ENCODE measurements at regions not wholly inside any gene's neighbourhood (a gene's known extent, or its start where the extent isn't known, plus 50 kb on each side); places are given as distances from the start of the nearest gene placed in this dataset.

DNA sequence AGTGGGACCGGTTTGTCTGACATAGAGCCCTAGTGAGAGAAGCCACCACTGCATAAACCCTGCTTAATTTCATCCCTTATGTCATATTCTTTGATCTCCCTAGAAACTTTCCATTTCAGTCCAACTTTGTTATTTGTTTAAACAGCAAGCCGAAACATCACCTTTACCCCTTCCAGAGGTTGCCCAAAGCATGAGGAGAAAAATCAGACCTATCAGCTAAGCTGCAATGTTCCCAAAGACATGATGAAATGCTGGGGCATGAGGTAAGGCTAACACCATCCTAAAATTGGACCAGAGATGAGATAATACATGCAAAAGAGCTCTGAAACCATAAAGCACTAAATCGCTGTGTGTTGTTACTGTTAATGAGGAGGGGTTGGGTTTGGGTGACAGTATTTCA is 447.9 kb upstream of the ACVR2A start:
- no peak for DNase-seq

DNA sequence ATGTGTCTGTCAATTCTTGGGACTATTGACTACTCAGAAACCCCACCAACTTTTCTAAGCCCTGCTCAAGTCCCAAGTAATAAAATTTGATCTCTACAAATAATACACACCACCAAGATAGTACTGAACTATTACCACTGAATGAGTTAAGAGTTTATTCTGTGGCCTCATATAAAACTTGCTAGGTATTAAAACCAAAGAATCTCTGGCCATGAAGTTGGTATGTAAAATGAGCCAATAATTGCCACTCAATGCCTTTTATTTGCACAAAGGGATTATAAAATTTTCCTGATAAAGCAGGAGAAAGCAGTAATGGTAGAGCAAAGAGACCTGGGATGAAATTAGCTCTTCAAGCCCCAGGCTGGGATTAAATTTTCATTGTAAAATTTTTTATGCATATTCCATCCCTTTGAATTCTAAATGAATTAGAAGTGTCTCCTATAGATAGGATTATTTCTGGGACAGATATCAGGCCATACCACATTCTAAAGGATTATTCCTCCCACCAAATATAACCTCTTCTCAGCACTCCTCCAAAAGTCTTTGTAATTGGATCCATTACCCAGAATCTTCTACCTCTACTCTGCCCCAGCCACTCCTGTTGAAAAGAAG is 450.5 kb upstream of the ACVR2A start:
- no peak for DNase-seq

DNA sequence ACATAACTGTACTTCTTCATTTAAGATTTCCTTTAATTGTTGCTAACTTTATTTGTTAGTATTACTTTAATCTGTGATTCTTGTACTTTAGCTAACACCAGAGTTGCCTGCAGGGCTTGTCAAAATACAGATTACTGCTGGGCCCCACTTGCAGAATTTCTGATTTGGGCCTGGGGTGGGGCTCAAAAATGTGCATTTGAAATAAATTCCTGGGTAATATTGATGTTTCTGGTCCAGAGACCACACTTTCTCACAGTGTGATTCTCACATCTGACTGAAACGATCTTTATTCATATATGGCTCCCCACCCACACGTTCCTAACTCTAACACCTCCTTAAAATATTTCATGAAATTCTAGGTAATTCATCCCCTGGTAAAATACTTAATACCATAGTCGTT is 452.6 kb upstream of the ACVR2A start:
- no peak for DNase-seq

DNA sequence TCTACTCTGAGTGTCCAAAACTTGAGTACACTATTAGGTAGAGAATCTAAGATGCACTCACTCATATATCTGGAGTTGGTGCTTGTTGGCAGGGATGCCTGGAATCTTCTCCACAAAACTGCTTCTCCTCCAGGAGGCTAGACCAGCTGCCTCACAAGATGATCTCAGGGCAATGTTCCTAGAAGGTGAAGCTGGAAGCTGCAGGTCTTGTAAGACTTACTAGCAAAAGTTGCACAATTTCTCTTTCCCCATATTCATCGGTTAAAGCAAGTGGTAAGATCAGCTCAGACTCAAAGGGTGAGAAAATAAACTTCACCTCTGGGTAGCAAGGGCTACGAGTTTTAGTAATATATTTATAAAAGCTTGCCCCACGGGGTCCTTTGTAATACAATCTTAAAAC is 454.4 kb upstream of the ACVR2A start:
- DNase-seq: no peak

DNA sequence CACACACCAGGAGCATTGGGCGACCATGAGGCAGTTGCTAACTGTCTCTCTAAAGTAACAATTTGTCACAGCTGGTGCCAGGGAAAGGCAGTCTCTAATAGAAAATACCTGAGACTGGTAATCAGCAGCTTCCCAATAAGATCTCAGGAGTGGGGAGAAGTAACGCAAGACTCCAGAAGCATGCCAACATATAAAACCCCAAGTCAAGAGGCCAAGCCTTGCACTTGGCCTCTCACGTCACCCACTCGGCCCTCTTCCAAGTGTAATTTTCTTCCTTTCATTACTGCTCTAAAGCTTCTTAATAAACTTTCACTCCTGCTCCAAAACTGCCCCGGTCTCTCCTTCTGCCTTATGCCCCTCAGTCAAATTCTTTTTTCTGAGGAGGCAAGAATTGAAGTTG is 455.6 kb upstream of the ACVR2A start:
- DNase-seq: no peak

- no peak for DNase-seq
These were observed 456.6 kb upstream of the ACVR2A start for GRCh38 chr2:147388217-147388616.

DNA sequence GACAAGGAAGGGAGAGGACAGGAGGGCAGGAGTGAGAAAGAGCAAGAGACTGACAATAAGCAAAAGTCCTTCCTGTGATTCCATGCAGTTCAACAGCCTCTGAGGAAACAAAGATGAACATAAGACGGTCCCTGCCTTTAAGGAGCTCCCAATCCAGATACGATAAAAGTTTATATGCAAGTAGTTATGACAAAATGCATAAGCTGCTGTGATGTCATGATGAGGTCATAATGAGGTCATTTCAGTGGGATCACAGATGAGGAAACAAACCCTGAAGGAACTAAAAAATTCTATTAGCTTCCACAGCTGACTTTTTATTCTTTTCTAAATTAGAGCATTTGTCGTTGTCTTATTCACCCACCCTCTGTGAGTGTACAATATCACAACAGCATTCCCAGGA is 458.5 kb upstream of the ACVR2A start:
- no peak for DNase-seq

GRCh38 chr2:147385600-147385999 is 459.2 kb upstream of the ACVR2A start:
- no peak for DNase-seq

DNA sequence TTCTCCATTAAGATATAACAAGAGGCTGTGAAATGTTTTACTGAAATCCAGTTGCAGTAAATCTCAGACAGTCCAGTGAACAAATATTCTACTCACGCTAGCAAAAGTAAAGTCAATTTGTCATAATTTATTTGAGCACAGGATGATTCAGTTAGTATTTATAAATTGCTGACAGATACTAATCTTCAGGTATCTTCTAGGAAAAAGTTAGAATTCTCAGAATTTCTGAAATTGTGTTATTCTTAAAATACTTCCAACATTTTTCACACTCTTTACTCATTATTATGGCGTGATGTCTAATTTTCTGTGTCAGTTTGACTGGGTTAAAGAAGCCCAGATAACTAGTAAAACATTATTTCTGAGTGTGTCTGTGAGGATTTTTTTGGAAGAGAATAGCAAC is 460.2 kb upstream of the ACVR2A start:
- no peak for DNase-seq

- no peak for DNase-seq
These were observed 462.4 kb upstream of the ACVR2A start for GRCh38 chr2:147382322-147382948.

- DNase-seq: no peak
These were observed 466.4 kb upstream of the ACVR2A start for GRCh38 chr2:147378403-147378802.

- no peak for DNase-seq
These were observed 469.8 kb upstream of the ACVR2A start for GRCh38 chr2:147375073-147375472.

DNA sequence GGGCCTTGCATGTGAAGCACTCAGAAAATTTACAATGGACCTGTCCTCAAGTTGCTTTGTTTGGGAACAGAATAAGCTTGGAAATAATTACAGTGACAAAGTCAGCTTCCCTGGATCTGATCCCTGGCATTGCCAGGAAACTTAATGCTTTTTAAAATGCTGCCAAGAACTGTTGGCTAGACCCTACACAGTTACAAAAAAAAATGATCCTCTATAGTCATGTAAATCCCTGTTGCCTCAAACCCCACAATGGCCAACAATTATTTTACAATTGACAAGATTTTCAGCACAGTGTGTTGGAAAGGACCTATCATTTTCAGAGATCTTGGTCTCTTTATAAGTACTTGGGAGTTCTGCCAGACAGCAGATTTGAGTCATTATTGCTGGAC is 470.4 kb upstream of the ACVR2A start:
- DNase-seq: no peak

DNA sequence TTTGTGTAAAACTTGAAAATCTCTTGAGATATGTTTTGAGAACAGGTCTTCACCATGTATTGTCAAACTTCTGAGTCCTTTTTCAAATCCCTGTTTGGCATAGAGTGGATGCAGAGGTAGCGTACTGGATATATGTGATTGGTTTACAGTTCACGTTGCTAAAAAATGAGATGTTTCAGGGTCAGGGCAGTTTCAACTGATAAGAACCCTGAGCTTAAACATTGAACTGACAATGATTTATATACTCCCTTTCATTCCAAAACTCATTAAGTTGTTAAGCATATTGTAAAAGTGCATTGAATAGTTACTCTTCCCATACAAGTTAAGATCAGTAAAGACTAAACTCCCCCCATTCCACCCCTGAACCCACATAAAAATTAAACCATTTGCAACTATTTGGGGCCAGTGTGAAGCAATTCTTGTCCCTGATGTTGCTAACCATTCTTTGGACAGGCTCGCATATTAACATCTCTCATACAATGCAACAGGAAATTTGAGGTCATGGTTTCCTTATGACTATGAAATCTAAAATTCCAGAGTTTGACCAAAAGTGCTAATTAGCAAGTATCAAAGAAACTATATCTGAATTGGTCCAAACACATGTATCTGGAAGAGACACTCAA is 470.9 kb upstream of the ACVR2A start:
- no peak for DNase-seq

- DNase-seq: no peak
These were observed 476.5 kb upstream of the ACVR2A start for GRCh38 chr2:147368306-147368705.

GRCh38 chr2:147366279-147366678 is 478.6 kb upstream of the ACVR2A start:
- DNase-seq: no peak

DNA sequence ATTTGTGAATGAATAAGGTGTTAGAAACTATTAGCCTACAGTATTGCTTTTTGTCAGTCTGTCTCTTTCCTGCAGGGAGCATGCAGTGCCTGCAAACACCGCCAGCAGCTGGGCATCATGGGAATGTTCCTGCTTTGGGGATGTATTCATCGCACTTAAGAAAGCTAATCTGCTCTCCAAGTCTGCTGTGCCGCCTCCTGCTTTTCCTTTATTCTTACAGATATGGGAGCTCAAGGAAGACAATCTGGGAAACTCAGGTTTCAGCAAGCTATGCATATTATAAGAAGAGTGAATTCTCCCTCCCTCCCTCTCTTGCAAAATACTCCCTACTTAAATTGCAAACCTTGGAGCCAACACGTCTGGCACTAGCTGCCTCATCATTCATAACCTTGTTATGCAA is 479.2 kb upstream of the ACVR2A start:
- no peak for DNase-seq

DNA sequence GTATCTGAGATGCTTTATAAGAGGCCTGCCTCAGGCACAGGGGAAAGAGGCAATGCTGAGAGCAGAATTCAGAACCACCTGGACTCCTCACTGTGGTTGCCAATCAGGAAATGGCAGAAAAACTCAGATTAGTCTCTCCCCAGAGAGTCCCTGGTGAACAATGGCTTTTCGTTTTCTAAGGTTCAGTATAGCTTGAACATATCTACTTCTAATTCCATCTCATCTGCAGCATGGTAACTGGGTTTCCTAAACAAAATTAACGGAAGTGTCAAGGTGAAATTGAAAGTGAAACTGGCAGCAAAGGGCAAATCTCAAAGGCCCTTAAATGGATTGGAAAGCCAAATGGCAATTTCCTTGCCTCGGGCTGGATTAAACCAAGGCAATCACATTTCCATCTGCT is 480.2 kb upstream of the ACVR2A start:
- no peak for DNase-seq

- no peak for DNase-seq
These were observed 481.6 kb upstream of the ACVR2A start for GRCh38 chr2:147363181-147363580.

DNA sequence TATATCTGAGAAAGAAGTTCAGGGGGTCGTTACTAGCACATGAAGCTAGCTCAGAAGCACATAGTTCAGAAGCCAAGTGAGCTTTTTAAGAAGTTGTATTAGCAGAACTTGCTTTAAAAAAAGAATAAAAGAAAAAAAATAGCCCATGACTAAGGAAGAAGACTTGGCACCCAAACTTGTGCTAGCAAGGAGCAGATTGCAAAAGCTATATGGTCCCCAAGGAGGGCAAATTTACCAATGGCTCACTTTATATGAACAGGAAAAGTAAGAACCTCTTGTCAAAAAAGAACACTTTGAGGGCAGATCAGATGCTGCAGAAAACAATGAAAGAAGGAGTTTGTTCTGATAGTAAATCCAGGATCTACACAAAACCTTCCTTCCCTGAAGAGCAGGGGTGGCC is 486.5 kb upstream of the ACVR2A start:
- no peak for DNase-seq

DNA sequence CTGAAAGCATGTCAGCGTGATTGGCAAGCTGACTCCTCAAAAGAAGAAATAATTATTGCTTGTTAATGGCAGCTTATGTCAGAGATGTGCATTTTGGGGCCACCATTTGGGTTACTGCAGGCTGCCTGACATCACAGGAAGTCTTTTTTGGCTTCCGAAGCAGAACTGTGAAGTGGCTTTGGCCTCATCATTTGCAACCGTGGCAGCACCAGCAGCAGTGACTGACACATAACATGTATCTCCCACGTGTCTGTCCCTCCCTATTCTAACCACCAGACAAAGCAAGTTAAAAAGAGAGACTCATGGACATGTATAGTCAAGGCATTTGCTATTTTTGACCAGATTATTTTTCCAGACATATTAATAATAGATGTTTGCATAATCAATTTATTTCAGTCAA is 488.7 kb upstream of the ACVR2A start:
- DNase-seq: no peak

DNA sequence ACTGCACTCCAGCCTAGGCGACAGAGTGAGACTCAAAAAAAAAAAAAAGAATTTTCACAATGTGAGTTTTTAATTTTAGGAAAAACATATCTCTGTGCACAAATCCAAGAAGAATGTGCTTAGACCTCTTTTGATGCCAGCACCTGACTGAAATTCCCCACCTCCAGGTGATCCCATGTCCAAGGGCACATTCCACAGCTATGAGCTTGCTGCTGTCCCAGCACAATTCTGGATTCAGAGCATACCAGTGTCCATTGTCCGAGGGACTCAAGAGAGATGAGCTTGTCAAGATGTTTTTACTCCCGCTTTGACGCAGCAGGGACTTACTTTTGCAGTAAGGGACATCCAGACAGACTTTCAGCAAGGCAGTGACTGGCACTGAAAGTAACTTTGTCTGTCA is 489.1 kb upstream of the ACVR2A start:
- no peak for DNase-seq

GRCh38 chr2:147353072-147353381 is 491.8 kb upstream of the ACVR2A start:
- no peak for DNase-seq

DNA sequence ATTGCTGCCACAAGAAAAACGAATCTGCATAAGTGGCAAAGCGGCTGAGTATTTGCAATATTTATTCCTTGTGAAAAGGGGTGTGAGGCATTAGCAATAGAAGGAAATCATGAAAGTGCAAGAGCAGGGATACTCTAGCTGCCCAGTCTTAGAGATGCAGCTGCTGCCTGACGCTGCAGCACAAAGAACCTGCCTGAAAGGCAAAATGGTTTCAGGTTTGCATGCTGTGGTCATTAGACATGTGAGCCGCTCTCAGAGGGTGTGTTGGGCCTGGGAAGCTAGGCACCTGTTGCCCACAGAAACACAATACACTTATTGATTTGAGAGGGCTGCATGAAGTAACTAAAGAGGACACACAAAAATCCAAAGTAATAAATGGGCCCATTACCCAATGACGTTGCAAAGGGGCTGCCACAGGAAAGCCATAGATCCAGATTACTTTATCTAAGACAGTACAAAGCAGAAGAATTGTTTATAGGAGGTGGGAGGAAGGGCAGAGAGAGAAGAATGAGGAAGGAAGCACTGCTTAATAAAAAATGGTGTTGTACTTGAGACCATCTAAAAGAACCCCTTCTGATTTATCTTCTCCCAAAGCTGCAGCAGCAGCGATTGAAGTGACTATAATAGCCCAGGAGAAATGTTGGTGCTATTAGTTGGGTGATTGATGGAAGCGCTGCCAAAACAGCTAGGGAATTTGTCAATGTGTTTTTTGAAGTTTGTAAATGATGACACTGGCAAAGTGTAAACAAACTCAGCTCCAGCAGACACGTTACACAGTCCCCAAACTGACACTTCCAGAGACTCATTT is 492.4 kb upstream of the ACVR2A start:
- DNase-seq: no peak
